ENCODE measurements at regions not wholly inside any gene's neighbourhood (a gene's known extent, or its start where the extent isn't known, plus 50 kb on each side); places are given as distances from the start of the nearest gene placed in this dataset.

- TF ChIP-seq CTCF (IDR thresholded peaks at IDR 0.05), result no peak
- TF ChIP-seq POLR2A (IDR thresholded peaks at IDR 0.05), result no peak
Measured at GRCh38 chr1:98286656-98287055, 365.8 kb upstream of the DPYD start.
